ENCODE measurements at regions not wholly inside any gene's neighbourhood (a gene's known extent, or its start where the extent isn't known, plus 50 kb on each side); places are given as distances from the start of the nearest gene placed in this dataset.

DNA sequence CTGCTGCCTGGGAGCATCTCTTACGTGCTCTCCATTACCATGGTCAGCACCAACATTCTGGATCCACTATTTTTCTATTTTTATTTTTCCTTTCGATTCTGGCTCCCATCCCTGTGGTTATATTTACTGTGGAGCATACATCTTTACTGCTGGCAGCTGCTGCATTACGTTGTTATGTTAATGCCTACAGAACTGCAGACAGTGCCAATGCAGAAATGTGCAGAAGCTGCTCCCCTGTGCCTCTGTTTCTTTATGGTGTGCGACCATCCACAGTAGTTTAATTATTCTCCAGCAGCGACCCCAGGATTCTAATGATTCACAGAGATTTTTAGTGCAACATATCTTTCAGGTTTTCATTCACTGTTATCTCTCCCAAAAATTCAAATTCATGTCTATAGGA, 911.7 kb upstream of the SLITRK6 start:
- TF ChIP-seq CTCF (conservative IDR thresholded peaks at IDR 0.05; ENCODE audit: low read length), result no peak
- TF ChIP-seq EZH2phosphoT487 (IDR thresholded peaks at IDR 0.05; ENCODE audit: borderline replicate concordance, low read depth, low read length), result no peak
